HG02852 (cell line): ENCODE measurements at regions not wholly inside any gene's neighbourhood (a gene's known extent, or its start where the extent isn't known, plus 50 kb on each side); places are given as distances from the start of the nearest gene placed in this dataset.
"Not testable (repeated sequence)": the region's sequence is repeated elsewhere in the genome, so short reads cannot be mapped to it uniquely, and the experiment has no call there.

Experiments
- ATAC-seq: cut with Tn5 transposase; IDR thresholded peaks from one replicate; pipeline ENCODE4 v1.9.1; 2021; ENCODE audit warnings: mild to moderate bottlenecking, moderate library complexity; ENCODE audit not compliant: unreplicated experiment

- ATAC-seq = no peak
Measured at GRCh38 chr17:13157656-13158055, 139.8 kb upstream of the ELAC2 start.

GRCh38 chr17:13154930-13155329 lies 137.1 kb upstream of the ELAC2 start:
- no peak for ATAC-seq

GRCh38 chr17:13154398-13154797 lies 136.6 kb upstream of the ELAC2 start:
- ATAC-seq = no peak

DNA sequence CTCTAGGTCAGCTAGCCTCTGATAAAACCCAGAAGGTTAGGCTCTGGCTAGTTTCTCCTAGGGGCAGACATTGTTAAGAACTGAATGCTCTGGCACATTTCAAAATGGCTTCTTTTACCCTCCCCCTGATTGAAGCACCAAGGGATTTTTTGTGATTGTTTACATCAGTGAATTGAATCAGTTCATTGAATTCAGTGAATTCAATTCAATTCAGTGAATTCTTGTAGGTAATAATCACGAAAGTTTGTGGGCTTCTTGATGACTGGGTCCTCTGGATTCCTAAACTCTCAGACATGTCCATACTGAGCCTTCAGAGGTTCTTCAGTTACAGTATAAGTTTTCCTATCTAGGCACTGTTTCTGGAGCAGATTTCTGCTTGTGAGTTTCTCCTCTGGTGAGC lies 135.2 kb upstream of the ELAC2 start:
- no peak for ATAC-seq

- no peak for ATAC-seq
Measured at GRCh38 chr17:13152501-13152900, 134.7 kb upstream of the ELAC2 start.

DNA sequence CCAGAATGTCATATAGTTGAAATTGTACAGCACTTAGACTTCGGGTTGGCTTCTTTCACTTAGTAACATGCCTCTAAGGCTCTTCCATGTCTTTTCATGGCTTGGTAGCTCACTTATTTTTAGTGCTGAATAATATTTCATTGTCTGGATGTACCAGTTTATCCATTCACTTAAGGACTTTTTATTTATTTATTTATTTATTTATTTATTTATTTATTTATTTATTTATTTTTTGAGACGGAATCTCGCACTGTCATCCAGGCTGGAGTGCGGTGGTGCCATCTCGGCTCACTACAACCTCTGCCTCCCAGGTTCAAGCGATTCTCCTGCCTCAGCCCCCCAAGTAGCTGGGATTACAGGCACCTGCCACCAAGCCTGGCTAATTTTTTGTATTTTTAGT lies 132.9 kb upstream of the ELAC2 start:
- not testable (repeated sequence) for ATAC-seq

DNA sequence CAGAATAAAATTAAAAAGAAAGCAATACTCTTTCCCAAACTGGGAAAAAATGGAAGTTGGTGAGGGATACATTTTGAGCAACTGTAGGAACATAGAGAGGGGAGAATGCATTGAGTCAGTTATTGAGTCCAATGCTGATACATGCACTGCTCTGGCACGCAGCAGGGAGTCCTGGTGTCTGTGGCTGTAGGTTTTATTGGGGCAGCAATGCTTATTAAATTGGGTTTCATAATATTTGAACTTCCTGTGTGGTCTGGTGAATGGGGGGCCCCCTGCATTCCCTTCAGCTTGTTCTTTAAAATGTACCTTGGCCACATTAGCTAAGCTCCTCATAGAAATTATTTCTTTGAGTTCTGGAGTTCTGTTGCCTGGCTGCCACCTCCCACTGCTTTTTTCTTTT lies 125.2 kb upstream of the ELAC2 start:
- ATAC-seq = no peak

DNA sequence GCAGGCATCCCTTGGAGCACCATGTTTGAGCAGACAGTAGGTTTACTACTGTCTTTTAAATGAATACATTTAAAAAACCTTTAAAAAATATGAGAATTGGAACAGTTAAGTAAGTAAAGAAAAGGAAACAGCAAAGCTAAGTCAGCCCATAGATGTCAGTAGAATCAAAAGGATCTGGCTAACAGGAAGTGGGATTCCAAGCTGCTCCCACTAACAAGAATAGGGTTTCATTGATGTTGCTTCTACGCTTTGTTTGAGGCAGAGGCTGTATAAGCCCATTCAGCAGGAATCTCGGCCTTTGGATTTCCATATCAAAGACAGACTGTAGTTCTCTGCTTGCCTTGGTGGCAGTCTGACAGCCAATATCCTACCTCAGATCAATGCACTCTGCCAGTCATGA lies 122.9 kb upstream of the ELAC2 start:
- ATAC-seq = no peak

GRCh38 chr17:13135506-13135905 lies 117.7 kb upstream of the ELAC2 start:
- ATAC-seq = no peak

DNA sequence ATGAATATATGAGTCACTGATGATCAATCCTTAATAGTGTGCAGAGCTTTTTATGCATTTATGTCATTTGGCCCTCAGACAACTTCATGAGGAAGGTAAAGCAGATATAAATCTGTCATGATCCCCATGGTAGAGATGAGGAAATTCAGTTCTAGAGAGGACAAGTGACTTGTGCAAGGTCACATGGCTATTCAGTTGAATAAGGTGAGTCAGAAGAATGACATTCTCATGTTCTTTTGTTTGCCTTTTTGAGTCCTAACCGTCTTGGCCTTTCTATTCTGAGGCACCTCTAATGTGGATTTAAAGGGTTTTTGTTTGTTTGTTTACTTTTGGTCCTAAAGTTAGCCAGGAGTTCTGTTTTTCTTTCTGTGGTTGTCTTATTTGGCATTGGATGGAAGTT lies 116.2 kb upstream of the ELAC2 start:
- no peak for ATAC-seq

DNA sequence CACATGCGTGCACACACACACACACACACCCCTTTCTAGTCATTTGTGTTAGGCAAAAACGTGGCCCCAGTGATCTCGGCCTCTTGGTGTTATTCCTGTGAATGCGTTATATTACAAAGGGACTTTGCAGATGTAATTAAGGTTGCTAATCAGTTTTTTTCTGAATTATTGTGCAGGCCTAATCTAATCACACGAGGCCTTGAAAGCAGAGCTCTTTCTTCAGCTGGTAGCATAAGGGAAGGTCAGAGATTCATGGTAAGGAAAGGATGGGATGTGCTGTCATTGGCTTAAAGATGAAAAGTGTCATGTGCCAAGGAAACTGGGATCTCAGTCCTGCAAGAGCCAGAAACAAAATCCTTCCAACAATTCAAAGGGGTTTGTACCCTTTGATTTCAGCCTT lies 113.4 kb upstream of the ELAC2 start:
- ATAC-seq = no peak

DNA sequence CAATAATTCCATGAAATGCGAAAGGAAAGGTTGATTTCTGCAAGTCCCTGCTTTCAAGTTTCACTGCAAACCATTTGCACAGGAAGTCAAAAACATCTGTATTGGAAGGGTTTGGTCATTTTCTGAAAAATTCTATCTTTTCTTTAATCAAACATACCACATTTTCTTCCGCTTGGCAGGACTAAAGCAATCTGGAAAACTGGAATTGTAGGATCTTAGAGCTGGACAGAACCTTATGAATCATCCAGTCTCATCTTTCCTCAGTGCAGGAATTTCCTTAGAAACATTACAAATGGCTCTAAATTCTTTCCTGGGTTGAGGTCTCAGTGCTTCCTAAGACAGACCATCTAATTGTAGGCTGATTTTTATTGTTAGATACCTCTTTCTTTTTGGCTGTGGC lies 111.5 kb upstream of the ELAC2 start:
- no peak for ATAC-seq

DNA sequence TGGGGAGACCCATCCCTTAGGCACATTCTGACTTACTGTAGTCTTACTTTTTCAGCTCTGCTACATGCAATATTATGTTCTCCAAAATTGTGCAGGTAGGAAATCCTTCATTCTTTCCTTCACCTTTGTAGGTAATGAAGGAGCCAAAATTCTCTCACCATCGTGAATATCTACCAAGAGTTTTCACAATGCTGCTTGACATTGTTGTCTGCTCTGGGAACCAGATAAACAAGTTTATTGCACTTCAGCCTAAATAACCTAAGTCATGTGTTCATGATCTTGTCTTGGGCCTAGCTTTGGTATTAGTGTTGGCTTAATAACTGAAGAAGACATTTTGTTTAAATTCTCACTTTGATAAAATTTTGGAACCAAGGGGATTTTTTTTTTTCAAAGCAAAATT lies 110.8 kb upstream of the ELAC2 start:
- ATAC-seq = no peak

DNA sequence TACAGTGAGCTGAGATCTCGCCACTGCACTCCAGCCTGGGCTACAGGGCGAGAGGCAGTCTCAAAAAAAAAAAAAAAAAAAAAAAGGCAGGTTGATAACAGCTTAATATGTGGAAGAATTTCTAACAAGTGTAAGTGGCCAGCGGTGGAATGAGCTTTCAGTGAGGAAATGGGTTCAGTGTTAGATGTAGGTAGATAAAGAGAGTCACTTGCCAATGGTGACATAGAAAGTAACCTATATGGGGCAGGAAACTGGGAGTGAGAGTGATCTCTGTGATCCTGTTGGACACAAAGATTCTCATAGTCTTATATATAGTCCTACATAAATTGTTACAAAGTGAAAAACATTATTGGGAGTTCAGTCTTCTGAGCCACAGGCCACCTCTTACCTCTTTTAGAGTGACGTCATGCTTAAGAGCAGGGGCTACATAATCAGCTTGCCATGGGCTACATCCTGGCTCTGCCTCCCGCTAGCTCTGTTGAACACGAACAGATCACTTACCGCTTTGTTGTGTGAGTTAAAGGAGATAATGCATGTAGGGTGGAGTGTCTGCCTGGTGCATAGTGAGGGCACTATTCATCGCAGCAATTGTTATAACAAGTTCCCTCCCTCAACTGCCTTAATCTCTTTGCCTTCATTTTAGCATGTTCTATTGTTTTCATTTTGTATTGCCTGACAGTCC lies 110.2 kb upstream of the ELAC2 start:
- ATAC-seq = no peak

- no peak for ATAC-seq
Measured at GRCh38 chr17:13120864-13121263, 103.0 kb upstream of the ELAC2 start.

GRCh38 chr17:13118311-13118710 lies 100.5 kb upstream of the ELAC2 start:
- ATAC-seq = no peak

- no peak for ATAC-seq
Measured at GRCh38 chr17:13117616-13118015, 99.8 kb upstream of the ELAC2 start.

DNA sequence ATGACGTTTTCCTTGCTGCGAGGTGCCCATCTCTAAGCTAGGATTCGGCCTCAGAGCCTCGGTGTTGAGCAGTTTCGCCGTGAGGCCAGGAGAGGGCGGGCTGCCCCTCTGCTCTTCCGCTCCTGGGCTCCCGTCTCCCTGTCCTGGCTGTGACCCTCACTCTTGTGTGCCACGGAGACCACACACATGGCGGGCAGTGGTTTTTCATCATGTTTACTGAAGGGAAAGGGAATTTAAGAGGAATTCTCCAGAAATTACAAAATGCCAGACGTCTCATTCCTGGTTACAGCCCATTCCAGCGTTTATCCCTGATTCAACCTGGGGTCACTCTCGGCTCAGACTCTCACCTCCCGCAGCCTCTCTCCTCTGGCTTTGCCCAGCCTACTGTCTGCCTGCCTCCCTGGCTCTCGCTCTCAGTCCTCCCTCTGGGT lies 96.8 kb upstream of the ELAC2 start:
- ATAC-seq = no peak

DNA sequence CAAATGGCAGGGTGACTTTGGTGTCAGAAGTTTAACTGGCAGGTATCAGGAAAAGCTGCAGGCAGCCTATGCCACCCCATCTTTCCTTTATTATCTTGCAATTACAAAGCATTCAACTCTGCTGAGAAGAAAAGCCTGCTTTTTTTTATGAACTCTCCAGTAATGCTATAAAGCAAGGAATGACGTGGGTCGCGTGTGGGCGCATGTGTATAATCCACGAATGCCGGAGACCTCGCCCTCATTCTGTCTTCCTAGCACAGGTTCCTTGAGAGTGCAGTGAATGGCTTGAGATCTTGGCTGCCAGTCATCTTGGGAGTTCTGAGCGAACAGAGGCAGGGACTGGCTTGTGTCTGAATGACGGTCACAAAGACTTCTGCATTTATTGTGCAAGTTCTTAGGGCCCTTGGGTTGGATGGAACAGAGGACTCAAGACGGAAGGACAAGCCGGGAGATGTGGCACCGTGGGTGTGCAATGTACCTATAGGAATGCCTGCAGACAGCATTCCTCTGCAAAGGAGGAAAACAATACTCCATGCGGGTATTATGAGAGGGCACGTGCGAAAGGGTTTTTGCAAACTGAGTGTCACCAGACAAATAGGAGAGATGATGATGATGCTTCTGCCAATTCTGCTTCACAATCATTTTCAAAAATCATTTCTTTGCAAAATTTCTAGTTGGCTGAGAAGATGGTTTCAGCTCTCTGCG lies 96.1 kb upstream of the ELAC2 start:
- no peak for ATAC-seq

DNA sequence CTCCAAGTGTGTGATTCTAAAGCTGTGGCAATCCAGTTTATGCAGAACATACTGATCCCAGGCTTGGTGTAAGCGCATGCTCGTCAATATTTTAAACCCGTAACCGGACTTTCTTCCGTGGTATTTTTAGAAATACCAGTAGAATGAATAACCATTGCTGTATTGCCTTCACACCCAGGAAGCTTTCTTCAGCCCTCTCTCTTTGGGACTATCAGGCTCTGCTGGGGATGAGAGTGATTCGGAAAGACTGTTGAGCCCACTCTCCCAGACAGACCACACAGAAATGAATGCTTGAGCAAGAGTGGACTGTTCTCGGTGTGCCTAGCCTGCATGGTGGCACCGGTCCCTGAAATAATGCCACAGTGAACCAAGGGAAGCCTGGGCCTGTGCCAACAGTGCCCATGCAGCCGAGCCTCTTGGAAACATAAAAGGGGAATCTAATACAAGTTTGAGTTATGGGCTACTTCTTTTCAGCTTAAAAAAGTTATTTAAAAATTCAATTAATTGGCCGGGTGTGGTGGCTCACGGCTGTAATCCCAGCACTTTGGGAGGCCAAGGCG lies 89.9 kb upstream of the ELAC2 start:
- ATAC-seq = no peak

GRCh38 chr17:13106171-13106570 lies 88.3 kb upstream of the ELAC2 start:
- ATAC-seq = no peak

DNA sequence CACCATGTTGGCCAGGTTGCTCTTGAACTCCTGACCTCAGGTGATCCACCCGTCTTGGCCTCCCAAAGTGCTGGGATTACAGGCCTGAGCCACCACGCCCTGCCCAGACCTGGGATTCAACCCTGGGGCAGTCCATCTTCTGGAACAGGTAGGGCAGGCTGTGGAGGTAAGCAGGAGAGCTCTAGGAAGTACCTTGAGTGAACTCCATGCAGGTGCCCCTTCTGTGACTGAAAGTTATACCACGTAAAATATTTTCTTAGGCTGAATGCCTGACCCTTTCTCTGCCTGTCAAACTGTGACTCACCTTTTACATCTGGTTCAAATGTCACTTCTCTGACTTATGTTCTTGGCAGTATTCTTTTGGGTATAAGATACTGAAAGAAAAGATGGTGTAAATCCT lies 86.7 kb upstream of the ELAC2 start:
- ATAC-seq = no peak
